ENCODE measurements at regions not wholly inside any gene's neighbourhood (a gene's known extent, or its start where the extent isn't known, plus 50 kb on each side); places are given as distances from the start of the nearest gene placed in this dataset.
"Not testable (repeated sequence)": the region's sequence is repeated elsewhere in the genome, so short reads cannot be mapped to it uniquely, and the experiment has no call there.

DNA sequence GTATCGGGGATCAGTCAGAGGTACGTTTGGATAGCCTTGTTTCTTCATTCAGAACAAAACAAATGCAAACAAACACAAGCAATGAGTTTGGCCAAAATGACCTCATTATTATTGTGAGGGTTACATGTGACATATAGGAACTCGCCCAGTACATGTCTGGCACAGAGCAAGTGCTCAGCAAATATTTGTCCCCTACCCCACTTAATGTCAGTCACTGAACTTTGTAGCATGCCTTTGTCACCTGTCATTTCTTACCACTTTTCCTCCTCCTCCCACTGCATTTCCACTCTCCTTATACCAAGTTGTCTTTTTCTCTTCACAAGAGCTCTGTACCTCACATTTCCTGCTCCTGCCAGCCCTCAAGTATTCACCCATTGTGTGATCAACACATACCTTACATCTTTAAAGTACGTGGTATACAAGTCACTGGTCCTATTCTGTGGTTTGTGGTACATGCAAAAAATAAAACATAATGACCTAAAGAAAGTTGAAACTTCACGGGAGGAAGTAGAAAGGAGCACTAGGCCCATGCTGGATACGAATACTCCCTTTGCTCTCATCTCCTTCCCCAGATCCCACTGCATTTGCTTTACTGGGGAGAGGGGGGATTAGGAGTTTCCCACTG lies 236.0 kb downstream of the INHBA start:
- DNase-seq = no peak

DNA sequence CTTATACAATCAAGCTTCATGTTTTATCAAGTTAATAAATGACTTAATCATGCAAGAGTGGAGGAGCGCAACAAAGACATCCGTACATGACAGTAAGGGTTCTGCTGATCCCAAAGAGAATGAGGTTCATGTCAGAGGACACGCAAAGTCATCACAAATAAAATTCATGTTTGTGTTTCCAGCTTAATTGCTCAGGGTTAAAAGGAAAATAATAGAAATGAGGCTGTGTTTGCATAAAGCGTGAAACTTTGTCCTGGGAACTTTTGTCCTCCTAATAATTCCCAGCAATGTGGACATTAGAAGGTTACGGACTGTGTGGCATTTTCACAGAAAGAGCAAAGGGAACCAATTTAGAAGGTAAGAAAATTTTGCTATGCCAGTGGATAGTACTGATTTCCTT lies 237.3 kb downstream of the INHBA start:
- DNase-seq = no peak

DNA sequence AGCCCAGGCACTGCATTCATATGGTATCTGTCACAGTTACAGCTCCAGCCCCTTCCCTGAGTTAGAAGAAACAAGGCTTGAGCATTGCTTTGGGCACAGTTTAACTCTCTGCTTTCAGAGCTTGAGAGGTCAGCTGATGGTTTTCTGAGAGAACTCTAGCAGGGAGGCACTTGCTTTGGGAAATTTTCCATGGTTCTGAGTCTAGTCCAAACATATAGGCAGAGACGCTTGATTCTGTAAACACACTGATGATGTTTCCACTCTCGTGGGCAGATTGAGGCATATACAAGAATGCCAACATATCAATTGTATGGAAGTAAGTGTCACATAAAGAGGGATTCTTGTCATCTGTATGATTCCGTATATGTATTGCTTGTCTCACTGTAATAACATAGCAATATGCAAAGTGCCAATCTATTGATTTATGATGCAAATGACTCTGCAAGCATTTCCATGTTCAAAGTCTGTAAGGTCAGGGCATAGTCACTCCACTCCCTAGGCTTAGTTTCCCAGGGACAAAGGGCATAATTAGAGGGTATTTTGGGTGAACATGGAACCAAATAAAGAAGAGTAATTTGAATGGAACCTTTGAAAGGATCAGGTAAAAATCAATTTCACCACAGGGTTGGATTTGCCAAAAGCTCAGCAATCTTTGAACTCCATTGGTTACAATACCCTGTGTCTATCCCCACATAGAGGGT lies 239.0 kb downstream of the INHBA start:
- DNase-seq = no peak

DNA sequence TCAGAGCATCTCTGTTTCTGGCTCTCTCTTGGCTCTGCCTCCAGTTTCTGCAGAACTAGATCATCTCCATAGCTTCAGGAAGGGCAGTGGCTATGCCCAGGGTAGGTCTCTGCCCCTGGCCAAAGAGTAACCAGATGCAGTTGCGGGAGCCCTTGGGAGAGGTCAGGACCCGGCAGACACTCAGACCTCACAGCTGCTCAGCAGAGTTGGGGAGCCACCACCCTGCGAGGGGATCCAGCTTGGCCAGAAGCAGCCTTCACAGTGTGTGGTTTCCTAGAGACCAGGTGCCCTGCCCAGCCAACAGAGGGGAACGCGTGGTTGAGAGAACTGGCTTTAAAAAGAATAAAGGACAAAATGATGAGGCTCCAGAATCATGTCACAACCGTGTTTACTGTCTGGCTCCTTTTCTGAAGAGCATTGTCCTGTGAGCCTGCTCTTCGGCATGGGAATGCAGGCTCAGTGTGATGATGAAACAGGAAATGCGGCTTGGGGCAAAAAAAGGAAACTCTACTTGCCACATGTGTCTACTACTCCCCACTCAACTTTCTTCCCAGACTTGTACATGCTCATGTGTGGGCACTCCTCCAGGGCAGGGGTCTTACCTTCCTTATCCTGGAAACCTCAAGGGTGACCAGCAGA lies 243.1 kb downstream of the INHBA start:
- no peak for DNase-seq

DNA sequence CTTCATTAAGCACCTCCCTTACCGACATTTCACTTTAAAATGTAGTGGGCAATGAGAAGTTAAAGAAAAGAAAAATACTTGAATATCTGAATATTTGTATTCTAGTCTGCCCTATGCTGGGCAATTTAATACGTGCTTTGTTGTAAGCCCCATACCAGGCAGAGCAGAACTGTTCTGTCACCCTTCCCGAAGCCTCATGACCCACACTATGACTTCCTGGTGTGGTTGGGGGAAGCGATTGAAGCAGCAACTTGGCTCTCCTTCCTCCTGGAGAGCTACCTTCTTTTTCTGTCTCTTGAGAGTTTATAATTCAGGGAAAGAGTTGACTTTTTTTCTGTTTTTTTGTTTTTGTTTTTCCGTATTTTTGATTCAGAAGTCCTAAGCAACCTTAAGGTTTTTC lies 243.7 kb downstream of the INHBA start:
- DNase-seq = no peak

DNA sequence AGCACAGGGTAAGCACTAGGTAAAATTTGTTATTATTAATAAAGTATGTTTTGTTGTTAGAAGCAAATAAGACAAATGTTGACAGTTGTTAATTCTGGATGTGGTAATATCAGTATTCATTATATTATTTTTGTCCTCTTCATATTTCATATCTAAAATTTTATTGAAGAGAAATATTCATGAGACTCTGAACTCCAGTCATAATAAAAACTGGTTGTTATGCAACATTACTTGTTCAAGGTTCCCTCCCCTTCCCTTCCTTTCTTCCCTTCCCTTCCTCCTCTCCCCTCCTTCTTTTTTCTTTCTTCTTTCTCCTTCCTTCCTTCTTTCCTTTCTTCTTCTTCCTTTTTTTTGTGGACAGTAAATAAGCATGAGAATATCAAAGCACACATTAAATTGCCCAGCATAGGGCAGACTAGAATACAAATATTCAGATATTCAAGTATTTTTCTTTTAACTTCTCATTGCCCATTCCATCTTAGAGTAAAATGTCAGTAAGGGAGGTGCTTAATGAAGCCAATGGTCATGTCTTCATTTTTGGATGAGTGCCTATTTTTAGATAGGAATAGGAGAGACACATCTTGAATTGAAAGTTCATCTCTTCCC lies 245.0 kb downstream of the INHBA start:
- no peak for DNase-seq

DNA sequence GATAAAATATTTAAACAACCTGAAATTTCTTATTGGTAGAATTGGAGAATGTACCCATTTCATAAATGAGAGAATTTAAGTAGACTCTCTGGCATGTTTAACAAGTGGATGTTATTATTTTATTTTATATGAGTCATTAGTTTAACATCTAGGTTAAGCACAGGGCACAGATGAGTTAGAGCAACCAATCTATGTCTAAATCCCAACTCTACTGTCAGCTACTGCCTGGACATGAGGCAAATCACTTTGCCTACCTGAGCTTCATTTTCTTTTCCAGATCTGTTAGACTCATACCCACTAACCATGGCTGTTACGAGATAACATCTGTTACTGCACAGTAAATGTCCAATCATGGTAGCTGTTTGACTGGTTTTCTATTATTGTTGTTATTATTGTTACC lies 251.1 kb downstream of the INHBA start:
- no peak for DNase-seq

DNA sequence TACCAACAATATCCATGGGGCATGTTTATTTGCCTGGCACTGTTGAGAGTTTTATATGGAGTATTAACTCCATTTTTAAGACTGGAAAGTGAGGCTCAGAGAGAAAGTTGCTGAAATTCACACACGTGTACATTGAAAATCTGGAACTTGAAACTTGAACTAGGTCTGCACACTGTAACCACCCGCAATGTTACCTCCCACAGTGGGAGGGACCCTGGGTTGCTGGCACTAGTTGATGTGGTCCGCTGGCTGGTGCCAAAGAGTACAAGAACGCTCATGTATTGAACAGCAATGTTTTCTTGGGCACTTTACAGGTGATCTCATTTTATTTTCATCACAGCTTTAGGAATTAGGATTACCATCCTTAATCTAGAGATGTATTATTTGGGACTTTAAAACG lies 253.2 kb downstream of the INHBA start:
- DNase-seq = no peak

DNA sequence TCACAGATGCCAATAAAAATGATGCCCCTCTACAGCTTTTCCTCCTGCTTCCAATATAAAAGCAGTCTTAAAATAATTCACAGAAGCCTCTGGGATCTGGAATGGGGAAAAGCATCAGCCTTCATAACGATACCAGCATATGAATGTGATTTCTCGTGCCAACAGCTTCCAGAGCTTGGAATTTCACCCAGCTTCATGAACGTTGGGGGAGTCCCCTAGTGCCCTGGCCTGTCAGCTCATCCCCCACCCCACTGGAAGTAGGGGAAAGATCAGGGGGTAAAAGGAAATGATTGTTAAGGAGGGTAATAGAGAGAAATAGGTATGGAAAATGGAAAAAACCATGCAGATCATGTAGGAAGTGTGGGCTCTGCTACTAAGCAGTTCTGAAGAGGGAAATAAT lies 253.6 kb downstream of the INHBA start:
- no peak for DNase-seq

DNA sequence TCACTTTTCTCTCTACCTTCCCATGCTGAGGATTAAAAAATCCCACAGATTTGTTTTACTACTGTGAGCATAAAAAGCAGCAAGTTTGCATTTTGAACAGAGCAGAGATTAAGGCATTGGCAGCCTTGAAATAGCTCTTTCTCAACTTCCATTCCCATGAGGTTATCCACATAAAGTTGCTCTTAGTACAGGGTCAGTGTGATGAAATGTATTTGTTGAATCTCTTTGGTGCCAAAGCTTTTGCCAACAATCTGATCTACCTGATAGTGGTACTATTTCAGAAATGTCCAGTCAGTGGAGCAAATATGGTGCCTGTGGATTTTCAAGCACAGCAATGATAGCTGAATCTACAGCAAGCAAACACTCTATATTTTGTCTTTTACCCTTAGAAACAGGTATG lies 254.8 kb downstream of the INHBA start:
- no peak for DNase-seq

DNA sequence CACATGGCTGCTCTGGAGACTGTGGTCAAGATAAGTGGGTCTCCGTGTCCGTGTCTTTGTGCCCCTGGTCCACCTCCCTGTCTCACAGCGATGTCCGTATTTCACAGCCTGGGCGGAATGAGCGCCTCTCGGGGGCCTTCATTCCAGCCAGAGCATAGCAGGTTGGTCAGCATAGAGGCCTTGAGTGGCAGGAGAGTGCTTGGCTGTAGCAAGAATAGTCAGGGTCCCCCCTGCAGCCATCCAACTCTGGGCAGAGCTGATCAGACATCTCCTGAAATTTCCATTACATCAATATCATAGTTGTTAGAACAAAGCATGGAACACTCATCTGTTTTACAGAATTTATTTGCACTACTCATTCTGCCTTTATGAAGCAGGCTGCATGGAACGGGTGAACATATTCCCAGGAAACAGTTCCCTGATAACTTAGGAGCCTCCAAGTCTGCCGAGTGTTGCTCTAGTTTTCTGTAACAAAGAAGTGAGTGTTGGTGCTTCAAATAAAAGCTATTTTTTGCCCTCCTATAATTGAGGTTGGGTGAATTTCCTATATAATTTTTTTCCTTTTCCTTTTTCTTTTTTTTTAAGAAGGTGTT lies 255.3 kb downstream of the INHBA start:
- no peak for DNase-seq

DNA sequence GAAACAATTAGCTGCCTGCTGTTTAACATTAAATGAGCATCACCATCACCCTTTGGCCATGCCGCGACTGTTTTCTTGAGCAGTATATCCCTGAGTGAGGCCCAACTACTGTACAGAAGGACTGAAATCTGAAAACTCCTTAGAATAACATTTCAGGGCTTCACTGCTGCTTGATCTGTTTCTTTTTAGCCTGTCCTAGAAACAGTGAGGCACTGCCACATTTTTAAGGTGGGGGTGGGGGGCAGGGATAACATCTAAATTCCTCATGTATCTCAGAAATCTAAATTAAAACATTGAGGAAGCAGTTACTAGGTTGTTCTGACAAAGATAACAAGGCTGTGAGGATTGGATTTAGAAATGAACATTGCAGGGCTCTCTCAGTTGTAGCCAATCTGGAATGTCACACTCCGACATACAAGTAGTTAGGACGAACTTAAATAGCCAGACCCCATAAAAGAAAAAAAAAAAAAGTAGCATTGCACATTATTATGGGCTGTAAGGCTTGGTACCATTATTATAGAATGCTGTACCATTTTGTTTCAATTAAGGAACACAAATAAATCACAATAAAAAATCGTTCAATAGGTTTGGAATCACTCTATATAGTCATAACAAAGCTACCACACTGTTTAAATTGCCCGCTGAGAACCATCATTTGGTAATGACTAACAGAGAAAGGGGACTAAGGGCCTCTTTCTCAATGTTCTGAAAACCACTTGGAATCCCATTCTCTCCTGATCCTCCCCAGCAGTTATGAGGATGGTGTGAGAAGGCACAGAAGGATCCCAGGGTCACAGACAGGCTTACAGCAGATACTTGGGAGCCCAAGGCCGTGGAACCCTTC lies 256.1 kb downstream of the INHBA start:
- no peak for DNase-seq

DNA sequence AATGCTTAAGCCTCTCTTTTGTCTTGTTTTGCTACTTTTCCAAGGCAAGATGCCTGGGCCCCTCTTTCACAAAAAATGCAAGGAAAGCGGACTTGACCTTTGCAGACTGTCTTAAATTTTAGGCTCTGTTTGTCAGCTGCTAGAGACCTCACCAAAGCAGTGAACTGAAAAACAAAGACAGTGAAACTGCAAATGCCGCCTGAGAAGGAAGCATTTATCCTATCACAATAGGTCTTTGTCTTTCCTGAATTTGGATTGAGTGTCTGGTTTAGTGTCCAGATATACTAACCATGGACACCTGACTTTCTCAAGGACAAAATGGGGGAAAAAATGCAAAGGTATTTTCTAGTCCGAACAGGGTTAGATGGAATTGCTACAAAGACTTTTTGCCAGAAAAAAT lies 256.9 kb downstream of the INHBA start:
- DNase-seq = no peak

DNA sequence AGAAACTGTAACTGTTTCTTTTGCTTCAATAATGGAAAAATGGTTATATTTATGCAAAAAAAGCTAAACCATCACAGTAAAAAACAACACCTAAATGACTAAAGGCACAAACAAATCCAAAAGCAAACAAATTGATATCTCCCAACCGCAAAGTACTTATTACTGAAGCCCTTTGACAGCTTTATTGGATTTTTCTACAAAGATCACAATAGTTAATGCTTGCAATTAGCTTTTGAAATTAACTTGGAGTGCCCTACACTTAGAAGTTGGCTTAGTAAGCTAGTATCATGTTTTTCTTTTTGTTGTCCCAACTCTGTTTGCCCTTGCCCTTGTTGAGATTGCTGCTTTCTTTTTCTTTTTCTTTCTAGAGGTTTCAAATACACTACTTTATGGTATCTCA lies 257.5 kb downstream of the INHBA start:
- no peak for DNase-seq

DNA sequence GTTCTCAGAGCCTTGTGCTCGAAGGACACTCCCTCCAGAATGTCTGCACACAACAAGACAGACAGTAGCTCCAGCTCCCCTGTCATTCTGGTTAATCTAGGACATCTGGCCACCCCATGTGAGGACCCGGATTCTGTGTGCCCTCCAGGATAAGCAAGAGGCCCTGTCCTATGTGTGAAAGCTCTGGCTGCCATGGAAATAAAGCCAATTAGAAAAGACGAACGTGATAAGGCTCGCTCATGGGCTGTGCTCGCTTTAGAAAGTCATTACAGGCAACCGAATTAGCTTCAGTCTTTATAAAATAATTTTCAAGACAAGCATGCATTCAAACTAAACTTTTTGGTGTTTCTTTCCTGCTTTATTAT lies 263.4 kb downstream of the INHBA start:
- DNase-seq = no peak

DNA sequence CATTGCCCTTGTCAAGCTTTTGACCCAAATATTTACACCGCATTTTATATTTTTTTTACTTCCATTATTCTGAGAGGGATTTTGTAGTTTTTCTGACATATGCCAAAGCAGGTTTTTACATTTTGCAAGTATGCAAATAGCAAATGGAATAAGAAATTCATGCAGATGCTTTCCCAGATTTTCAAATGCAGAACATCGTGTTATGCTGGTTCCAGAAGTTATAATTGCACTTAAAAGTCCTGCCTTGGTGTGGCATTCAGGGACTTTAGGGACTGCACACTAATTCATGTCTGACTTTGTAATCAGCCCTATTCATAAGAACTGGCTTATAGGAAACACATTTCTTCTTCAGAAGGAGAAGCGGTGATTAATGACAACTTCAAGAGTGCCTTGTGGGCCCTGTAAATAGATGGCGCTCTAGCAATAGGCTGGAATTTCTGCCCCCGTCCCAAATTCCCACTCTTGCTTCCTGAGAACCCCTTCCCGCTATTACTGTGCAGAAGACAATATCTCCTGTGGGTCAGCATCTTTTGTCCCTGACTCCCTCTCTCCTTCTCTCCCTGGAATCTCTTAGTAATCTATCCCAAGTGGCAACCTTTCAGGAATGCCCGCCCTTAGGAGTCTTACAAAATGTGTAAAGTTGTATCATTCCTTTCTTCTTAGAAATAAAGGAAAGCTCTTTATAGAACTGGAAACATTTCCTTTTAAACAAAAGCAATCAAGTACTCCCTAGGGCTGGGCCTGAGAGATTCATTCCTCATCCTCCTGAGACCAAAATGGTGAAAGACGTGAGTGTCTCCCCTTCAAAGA lies 264.0 kb downstream of the INHBA start:
- DNase-seq = no peak

DNA sequence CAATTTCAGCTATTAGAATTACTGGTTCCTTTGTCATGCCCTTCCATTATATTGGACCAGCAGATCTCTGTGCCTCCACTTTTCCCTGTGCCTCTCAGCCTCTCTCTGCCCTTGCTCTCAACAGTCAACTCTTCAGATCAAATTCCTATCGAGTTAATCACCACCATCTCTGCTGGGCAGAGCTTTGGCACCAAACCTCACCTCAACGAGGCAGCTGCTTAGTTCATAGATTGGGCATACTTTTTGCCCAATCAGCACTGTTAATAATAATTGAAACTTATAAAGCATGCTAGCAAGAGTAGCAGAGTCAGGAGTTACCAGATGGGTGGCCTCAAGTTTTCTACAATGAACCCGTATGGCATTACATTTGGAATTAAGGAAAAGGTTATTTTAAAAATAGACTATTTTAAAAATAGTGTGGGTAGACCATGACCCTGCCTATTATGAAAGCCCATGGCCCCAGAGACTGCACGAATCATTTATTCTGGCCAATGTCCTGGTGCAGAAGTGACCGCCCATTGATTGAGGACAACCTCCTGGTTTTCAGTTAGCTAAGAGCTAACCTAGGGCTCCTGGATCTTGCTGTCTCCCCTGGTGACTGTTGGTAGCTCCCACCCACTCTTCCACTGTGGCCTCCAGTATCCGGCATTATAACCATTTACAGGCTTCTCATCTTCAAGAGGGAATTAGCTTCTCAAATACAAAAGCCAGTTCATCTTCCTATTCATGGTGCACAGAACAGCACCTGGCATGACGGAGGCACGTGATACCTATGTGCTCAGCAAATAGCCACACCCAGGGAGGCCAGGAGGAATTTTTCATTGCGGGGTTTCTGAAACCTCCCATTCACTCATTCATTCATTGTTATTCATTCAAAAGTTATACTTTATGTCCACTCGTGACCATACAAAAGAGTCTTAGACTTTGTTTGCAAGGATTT lies 265.4 kb downstream of the INHBA start:
- DNase-seq = no peak

DNA sequence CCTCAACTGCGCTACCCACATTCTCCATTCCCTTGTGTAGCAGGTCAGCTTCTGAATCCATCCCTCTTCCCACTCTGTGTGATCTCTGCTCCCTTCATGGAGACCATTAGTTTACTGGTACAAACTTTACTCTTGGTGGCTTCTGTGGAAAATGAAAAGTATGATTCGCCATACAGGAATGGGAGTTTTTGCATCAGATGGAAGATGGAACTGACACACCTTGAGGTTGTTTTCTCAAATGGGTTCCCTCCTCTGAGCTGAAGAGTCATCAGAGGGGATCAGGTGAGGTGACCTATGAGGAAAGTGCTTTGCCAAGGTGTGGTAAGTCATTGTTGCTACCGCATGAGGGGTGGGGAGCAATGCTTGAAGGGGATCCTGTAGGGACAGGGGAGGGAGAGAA lies 266.8 kb downstream of the INHBA start:
- no peak for DNase-seq

DNA sequence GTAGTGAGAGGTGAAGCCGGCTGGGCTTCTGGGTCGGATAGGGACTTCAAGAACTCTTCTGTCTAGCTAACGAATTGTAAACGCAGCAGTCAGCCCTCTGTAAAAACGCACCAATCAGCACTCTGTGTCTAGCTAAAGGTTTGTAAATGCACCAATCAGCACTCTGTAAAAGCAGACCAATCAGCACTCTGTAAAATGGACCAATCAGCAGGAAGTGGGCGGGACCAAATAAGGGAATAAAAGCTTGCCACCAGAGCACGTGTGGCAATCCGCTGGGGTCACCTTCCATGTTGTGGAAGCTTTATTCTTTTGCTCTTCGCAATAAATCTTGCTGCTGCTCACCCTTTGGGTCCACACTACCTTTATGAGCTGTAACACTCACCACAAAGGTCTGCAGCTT lies 267.9 kb downstream of the INHBA start:
- not testable (repeated sequence) for DNase-seq

DNA sequence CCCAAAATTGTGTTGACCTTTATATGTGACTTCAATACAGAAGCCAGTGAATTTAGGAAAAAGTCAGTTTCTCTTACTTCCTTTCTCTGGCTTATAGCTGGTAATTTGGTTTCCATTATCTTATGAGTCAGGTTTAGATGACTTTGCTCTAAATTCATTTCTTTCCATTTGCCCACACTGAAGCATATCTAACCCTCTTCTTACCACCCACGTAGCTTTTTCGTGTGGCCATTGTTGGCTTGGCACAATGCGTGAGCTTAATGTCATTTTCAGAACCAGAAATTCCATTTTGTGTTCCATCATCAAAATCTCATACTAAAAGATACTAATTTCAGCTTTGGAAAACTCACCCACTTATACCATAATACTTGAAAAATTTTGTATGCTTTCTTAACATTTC lies 271.2 kb downstream of the INHBA start:
- no peak for DNase-seq
